IMR-90 (cell line): ENCODE measurements at regions not wholly inside any gene's neighbourhood (a gene's known extent, or its start where the extent isn't known, plus 50 kb on each side); places are given as distances from the start of the nearest gene placed in this dataset.

ENCODE experiments used
- POLR2A ChIP-seq: IDR thresholded peaks from 2 replicates; pipeline ENCODE4 v1.6.1; 2012; ENCODE audit warnings: mild to moderate bottlenecking, low read depth, low read length
- TF ChIP-seq, protein P1 (sequence below): conservative IDR thresholded peaks from 2 replicates; pipeline ENCODE4 v1.5.1; 2012; ENCODE audit warnings: mild to moderate bottlenecking, low read depth, low read length, improper control_type of control experiment
- TF ChIP-seq, protein P2 (sequence below): fragments of 150-350 bp; IDR thresholded peaks from 2 replicates; pipeline ENCODE4 v1.6.1; 2017; ENCODE audit warnings: mild to moderate bottlenecking, antibody characterized with exemption, low read length, low read depth

DNA sequence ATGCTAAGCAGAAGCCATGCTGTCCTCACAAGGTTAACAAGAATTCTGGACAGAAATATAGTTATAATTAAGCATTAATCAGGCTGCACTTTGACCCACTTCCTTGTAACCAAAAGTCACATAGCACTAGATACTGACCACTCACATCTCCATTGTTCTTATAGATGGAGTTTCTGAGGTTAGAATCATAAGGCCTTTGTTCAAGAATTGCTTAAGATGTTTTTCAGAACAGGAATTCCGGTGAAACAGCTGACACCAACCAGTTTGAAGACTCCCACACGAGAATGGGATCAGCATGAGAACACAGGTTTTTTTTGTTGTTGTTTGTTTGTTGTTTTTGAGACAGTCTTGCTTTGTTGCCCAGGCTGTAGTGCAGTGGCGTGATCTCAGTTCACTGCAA is 488.3 kb upstream of the NRP1 start:
- TF ChIP-seq, protein P1, sequence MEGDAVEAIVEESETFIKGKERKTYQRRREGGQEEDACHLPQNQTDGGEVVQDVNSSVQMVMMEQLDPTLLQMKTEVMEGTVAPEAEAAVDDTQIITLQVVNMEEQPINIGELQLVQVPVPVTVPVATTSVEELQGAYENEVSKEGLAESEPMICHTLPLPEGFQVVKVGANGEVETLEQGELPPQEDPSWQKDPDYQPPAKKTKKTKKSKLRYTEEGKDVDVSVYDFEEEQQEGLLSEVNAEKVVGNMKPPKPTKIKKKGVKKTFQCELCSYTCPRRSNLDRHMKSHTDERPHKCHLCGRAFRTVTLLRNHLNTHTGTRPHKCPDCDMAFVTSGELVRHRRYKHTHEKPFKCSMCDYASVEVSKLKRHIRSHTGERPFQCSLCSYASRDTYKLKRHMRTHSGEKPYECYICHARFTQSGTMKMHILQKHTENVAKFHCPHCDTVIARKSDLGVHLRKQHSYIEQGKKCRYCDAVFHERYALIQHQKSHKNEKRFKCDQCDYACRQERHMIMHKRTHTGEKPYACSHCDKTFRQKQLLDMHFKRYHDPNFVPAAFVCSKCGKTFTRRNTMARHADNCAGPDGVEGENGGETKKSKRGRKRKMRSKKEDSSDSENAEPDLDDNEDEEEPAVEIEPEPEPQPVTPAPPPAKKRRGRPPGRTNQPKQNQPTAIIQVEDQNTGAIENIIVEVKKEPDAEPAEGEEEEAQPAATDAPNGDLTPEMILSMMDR, result no peak
- TF ChIP-seq POLR2A, result no peak
- TF ChIP-seq, protein P2, sequence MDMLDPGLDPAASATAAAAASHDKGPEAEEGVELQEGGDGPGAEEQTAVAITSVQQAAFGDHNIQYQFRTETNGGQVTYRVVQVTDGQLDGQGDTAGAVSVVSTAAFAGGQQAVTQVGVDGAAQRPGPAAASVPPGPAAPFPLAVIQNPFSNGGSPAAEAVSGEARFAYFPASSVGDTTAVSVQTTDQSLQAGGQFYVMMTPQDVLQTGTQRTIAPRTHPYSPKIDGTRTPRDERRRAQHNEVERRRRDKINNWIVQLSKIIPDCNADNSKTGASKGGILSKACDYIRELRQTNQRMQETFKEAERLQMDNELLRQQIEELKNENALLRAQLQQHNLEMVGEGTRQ, result no peak
